Vagina (tissue), 2 donors: ENCODE measurements at regions not wholly inside any gene's neighbourhood (a gene's known extent, or its start where the extent isn't known, plus 50 kb on each side); places are given as distances from the start of the nearest gene placed in this dataset.

Experiments
- POLR2A ChIP-seq, 2 donors: fragments of 450-650 bp; IDR thresholded peaks; one replicate each; pipeline ENCODE4 v1.6.1; 2017; ENCODE audit warnings: antibody characterized with exemption in 2 of 2, mild to moderate bottlenecking in 2 of 2, moderate library complexity in 2 of 2
- POLR2AphosphoS5 ChIP-seq, 2 donors: sonication (generic); formaldehyde crosslinking; IDR thresholded peaks; one replicate each; pipeline ENCODE4 v1.9.0; 2017; ENCODE audit warnings: antibody characterized with exemption in 2 of 2, mild to moderate bottlenecking in 2 of 2, low read depth in 1 of 2; ENCODE audit not compliant: insufficient read depth in 1 of 2
- TF ChIP-seq, protein P1 (sequence below), 3 experiments: fragments of 450-650 bp in 2 of 3; fragments of 200-600 bp in 1 of 3; sonication (generic) in 1 of 3; IDR thresholded peaks; one replicate each; pipeline ENCODE4 v1.5.1; 2017 to 2019; ENCODE audit warnings: antibody characterized with exemption in 3 of 3, mild to moderate bottlenecking in 2 of 3, moderate library complexity in 2 of 3

DNA sequence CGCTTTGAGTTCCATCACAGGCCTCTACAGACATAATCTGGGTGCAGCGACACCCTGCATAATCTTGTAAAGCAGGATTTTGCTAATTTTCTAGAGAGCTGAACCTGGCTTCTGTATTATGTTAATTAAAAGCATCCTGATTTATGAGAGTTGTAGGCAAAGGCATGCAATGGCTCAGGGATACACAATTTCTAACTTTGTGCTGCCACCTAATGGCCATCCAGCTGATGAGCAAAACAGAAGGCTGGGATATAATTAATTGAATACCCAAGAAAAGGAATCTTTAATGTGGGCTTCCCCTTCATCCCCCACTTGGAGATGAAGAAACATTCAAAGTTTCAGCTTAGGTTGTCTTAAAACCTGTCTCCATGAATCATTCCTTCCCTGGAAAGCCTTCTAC, 78.1 kb downstream of the BMP15 start:
- TF ChIP-seq, protein P1, sequence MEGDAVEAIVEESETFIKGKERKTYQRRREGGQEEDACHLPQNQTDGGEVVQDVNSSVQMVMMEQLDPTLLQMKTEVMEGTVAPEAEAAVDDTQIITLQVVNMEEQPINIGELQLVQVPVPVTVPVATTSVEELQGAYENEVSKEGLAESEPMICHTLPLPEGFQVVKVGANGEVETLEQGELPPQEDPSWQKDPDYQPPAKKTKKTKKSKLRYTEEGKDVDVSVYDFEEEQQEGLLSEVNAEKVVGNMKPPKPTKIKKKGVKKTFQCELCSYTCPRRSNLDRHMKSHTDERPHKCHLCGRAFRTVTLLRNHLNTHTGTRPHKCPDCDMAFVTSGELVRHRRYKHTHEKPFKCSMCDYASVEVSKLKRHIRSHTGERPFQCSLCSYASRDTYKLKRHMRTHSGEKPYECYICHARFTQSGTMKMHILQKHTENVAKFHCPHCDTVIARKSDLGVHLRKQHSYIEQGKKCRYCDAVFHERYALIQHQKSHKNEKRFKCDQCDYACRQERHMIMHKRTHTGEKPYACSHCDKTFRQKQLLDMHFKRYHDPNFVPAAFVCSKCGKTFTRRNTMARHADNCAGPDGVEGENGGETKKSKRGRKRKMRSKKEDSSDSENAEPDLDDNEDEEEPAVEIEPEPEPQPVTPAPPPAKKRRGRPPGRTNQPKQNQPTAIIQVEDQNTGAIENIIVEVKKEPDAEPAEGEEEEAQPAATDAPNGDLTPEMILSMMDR (IDR thresholded peaks at IDR 0.05) = peak in 2 of 3 experiments; percentile 38 to 39
- no peak for TF ChIP-seq POLR2A (IDR thresholded peaks at IDR 0.05)
- TF ChIP-seq POLR2AphosphoS5 (IDR thresholded peaks at IDR 0.05; ENCODE audit: insufficient read depth in 1 of 2, low read depth in 1 of 2) = no peak
